ENCODE measurements at regions not wholly inside any gene's neighbourhood (a gene's known extent, or its start where the extent isn't known, plus 50 kb on each side); places are given as distances from the start of the nearest gene placed in this dataset.

DNA sequence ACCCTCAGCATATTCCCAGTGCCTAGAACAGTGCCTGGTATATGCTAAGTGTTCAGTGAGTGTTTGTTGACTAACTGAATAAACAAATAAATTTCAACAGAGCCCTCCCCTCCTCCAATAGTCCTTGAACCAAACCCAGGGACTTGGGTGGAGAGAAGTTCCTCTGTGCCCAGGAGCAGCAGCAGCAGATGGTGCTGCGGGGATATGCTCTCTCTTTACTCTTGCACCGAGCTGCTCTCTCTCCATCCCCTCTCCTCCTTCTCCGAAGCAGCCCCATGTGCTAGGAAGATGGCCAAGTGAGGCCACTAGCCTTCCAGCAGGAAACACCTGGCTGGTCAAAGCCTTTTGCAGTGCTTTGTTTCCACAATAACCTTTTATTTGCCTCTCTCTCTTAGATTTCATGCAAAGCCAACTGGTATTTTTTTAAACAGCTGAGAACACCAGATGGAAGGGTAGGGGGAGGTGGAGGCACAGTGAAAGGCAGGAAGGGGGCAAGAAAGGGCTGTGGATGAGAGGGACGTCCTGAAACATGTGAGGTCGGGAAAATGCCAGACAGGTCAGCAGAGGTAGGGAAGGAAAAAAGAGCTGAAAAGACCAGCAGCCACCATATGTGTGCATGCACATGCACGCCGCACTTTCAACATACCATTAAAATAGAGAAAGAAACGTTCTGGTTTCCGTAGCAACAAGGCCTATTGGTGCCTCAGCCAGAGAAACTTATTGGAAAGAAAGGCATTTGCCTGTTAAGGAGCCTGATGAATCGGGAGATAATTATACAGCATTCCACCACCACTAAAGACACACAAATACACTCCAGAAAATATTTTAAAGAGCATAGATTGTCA, 78.9 kb downstream of the EMP1 start:
- TF ChIP-seq, protein P1, sequence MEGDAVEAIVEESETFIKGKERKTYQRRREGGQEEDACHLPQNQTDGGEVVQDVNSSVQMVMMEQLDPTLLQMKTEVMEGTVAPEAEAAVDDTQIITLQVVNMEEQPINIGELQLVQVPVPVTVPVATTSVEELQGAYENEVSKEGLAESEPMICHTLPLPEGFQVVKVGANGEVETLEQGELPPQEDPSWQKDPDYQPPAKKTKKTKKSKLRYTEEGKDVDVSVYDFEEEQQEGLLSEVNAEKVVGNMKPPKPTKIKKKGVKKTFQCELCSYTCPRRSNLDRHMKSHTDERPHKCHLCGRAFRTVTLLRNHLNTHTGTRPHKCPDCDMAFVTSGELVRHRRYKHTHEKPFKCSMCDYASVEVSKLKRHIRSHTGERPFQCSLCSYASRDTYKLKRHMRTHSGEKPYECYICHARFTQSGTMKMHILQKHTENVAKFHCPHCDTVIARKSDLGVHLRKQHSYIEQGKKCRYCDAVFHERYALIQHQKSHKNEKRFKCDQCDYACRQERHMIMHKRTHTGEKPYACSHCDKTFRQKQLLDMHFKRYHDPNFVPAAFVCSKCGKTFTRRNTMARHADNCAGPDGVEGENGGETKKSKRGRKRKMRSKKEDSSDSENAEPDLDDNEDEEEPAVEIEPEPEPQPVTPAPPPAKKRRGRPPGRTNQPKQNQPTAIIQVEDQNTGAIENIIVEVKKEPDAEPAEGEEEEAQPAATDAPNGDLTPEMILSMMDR (IDR thresholded peaks at IDR 0.05; ENCODE audit: extremely low read depth, missing control alignments), result no peak
- no peak for DNase-seq (ENCODE audit: low spot score)

DNA sequence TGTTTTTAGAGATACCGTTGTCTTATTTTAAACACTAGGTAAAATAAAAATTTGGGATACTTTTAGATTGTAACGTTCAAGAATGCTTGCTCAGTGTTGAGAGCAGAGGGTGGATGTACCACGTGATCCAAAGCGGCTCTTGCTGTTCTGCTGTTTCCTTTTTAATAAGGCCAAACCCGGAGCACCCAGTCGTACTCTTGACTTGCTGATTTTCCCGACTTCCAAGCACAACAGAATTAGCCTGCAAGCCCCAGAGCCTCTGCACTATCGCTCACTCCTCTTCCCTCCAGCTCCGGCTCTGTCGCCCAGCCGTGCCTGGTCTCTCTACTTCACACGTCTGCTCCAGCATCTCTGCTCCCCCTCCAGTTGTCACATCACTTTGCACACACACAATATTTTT, 77.3 kb downstream of the EMP1 start:
- TF ChIP-seq, protein P1 (IDR thresholded peaks at IDR 0.05; ENCODE audit: extremely low read depth, missing control alignments), result no peak
- no peak for DNase-seq (ENCODE audit: low spot score)

DNA sequence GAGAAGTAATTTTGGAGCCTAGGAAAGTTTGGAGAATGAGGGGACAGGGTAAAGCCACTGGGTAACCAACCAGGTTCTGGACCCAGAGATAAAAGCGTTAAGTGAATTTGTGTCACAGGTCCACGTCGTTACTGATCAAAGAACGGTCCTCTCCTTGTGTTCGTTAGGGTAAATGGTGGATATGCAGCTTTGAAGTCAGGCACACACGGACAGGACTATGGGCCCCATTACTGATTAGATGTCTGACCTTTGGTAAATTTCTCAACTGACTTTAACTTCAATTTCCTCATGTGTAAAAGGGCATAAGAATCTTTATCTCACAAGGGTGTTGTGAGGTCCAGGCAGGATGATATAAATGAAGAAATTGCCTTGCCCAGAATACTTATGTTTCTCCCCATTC, 76.6 kb downstream of the EMP1 start:
- DNase-seq (ENCODE audit: low spot score), result no peak
- TF ChIP-seq, protein P1 (IDR thresholded peaks at IDR 0.05; ENCODE audit: extremely low read depth, missing control alignments), result no peak

DNA sequence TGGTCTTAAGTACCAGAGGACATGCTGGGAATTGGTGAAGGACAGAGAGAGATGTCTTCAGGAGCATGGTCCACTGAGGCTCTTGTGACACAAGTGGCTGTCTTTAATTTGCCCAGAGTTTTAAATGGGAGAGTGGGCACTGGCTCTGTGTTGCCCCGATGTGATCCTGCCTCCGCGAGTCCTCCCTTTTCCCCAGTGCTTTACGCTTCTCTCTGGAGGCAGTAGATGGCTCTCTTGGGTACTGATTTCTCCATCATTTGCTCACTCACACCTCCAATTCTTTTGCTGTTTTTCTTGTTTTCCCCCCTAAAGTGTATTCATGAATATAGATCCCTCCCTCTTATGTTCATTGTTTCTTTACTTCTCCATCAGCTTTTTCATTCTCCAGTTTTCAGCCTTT, 74.3 kb downstream of the EMP1 start:
- TF ChIP-seq, protein P1 (IDR thresholded peaks at IDR 0.05; ENCODE audit: extremely low read depth, missing control alignments), result no peak
- DNase-seq (ENCODE audit: low spot score), result no peak
